NCI-H1436 (cell line): ENCODE measurements at regions not wholly inside any gene's neighbourhood (a gene's known extent, or its start where the extent isn't known, plus 50 kb on each side); places are given as distances from the start of the nearest gene placed in this dataset.
A peak's percentile ranks its signal among the peaks of the same experiment; 100 is the strongest.
"Not testable (repeated sequence)": the region's sequence is repeated elsewhere in the genome, so short reads cannot be mapped to it uniquely, and the experiment has no call there.

Experiments used
- DNase-seq: peaks from one replicate; lab custom pipeline; 2025; lab: John Stamatoyannopoulos, UW

DNA sequence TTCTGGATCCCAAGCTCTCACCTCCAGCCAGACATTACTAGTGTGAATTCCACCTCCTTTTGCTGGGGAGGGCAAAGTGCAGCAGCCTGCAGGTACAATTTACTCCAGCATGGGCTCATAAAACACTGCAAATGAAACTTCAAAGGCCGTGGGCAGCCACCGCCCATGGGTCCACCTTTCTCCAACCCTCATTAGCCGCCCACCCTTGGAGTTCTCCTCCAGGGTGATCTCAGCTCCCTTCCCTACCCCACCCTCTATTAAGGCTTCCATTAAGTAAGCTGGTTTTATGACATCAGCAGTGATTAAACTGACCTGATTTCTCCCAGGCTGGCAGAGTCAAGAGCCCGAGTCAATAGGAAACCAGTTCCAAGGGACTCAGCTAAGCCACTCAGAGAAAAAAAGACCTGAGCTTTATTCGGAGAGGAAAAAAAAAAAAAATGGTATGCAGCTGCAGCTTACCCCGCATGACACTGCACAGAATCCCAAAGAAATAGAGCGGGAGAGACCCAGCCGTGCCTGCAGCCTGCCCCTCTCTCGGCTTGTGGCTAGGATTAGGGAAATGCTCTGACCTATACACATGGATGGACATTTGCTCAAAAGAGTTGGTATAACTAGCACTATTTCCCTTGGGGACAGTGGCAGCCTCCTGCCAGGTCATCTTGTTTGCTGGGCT is 319.6 kb downstream of the PTTG2 start:
- peak; percentile 7 for DNase-seq

- no peak for DNase-seq
These were observed 320.1 kb downstream of the PTTG2 start for GRCh38 chr4:38280323-38280706.

GRCh38 chr4:38281371-38282071 is 321.3 kb downstream of the PTTG2 start:
- no peak for DNase-seq

DNA sequence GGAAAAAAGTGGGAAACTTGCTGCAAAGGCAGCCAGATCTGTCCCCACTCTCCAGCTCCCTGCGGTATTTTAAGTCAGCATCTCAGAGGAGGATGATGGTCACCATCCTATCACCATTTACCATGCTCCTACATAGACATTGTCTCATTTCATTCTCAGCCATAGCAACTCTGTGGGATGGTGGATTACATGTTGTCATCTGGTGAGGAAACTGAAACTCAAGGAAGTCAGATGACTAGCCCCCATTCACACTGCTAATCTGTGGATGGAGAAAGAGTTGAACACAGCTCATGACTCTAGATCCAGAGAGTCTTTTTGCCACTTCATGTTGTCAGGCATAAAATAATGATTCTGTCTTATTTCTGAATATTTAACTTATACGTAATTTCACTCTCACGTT is 323.5 kb downstream of the PTTG2 start:
- DNase-seq: no peak

- no peak for DNase-seq
These were observed 324.3 kb downstream of the PTTG2 start for GRCh38 chr4:38284294-38285030.

DNA sequence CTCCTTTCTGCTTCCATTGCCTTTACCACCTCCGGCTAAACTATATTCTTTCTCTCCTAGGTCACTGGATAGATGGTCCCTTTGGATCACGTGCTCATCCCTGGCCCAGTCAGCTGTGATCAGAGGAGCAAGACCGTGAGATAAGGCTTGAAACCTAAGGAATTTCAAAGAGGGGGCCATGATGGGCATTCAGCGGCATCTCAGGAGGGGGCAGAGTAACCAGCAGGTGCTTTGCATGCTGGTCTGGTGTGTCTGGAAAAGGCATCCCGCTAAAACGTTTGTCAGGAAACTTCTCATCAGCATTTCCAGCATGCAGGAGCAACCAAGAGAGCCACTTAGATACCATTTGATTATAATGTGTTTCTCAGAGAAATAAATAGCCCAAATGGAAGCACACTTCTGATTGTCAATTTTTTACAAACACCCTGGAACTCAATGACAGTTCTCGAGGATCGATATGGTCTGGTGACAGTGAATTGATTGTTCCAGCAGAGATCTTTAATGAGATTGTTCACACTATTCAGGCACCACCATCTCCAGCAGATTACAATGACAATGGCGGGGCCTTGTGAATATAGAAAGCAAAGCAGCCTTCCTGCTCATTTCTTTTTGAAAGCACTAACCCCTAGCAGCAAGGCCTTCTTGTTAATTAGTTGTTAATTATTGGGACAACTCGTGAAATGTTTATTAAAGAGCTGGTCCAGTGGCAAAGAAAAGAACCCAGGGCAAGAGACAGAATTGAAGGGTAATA is 327.1 kb downstream of the PTTG2 start:
- DNase-seq: no peak

DNA sequence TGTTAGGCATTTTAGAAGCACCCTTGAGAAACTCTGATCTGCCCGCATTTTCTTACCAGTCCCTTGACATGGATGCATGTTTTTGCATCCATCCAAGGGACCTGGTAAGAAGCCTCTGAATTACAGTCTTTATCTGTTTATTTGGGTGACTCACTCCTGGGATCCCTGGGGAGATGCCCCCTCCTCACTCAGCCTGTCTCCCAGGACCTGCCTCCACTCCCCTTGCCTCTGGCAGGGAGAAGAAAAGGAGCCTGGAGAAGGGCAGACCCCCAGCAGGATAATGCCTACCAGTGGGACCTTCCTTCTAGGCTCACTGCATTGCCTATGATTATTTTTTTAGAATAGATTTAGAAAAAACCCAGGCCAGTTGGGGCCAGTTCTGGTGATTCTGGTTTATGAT is 329.4 kb downstream of the PTTG2 start:
- DNase-seq: no peak

DNA sequence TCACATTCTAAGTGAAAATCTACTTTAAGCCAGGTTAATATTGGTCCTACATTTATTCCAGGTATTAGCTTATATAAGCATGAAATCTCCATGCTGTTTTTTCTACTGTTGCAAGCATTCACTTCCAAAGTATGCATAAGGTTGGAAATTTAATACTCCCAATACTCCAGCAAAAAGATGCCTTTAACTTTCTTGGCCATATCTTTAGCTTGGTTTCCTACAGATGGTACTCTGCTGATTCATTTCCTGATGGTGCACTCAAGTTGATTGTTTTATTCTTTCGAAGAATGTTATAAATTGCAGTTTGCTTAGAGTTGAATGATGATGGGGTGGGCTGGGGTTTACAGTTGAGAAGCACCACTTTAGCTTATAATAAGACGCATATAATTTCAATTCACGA is 330.2 kb downstream of the PTTG2 start:
- no peak for DNase-seq

DNA sequence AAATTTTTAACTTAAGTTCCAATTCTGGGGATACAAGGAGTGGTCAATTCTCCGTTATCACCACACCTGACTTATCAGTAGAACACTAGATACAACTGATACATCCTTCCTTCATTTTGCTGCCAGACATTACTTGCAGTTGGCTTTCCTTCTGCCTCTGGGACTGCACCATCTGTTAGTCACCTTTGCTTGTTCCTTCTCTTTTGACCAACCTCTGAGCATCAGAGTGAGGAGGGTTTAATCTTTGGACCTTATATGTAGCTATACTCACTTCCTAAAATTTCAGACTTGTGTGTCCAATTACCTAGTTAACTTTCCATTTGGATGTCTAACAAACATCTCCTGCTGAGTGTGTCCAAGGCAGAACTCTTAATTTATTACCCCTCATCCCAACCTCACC is 330.7 kb downstream of the PTTG2 start:
- DNase-seq: no peak

DNA sequence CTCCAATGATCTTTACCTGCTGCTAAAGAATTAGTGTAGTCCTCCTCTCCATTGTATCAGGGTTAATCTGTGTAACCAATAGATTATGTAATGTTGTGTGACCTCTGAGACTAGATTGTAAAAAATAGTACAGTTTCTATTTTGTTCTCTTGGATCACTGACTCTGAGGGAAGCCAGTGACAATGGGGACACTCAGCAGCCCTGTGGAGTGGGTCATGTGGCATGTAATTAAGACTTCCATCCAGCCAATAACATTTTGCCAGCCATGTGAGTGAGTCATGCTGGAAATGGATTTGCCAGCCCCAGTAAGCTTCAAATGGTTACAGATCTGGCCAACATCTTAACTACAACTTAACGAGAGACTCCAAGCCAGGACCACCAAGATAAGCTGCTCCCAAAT is 332.3 kb downstream of the PTTG2 start:
- DNase-seq: no peak

DNA sequence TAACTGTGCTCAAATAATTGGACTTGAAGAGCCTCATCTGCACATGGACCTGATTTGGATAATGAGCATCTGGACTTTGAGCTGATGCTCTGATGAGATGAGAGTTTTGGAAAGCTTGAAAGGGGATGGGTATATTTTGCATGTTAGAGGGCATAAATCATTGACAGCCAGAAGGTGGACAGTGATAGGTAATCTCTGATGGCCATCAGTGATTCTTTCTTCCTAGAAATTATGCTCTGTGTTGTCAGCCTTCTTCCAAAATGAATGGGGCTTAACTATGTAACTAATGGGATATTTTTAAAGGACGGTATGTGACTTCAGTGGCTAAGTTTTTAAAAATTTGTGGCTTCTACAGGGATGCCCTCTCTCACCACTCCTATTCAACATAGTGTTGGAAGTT is 334.0 kb downstream of the PTTG2 start:
- no peak for DNase-seq

DNA sequence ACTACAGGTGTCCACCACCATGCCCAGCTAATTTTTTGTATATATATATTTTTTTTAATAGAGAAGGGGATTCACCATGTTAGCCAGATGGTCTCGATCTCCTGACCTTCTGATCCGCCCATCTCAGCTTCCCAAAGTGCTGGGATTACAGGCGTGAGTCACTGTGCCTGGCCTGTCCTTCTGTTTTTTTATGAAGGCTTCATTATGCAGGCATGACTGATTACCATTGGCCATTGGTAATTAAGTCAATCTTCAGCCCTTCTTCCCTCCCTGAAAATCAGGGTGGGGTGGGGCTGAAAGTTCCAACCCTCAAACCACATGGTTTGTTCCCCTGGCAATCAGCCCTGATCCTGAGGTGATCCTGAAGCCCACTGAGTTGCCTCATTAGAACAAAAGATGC is 336.9 kb downstream of the PTTG2 start:
- no peak for DNase-seq

DNA sequence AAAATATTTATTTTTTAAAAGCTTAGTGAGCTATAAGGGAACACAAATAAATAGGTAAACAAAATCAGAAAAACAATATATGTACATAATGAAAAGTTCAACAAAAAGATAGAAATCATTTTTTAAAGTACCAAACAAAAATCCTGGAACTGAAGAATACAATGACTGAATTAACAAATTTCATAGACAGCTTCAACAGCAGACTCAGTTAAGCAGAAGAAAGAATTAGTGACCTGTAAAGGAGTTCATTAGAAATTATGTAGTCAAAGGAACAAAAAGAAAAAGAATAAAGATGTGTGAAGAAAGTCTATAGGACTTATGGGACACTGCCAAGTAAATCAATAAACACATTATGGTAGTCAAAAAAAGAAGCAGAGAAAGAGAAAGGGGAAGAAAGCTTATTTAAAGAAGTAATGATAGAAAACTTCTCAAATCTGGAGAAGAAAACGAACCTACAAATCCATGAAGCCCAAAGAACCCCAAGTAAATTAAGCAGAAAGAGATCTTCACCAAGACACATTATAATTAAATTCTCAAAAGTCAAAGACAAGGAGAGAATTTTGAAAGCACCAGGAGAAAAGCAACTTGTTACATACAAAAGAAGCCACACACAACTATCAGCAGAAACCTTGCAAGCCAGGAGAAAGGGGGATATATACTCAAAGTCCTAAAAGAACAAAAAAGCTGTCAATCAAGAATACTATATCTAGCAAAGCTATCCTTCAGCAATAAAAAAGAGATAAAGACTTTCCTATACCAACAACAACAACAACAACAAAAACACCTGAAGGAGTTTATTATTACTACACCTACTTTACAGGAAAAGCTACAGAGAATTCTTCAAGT is 338.9 kb downstream of the PTTG2 start:
- no peak for DNase-seq

DNA sequence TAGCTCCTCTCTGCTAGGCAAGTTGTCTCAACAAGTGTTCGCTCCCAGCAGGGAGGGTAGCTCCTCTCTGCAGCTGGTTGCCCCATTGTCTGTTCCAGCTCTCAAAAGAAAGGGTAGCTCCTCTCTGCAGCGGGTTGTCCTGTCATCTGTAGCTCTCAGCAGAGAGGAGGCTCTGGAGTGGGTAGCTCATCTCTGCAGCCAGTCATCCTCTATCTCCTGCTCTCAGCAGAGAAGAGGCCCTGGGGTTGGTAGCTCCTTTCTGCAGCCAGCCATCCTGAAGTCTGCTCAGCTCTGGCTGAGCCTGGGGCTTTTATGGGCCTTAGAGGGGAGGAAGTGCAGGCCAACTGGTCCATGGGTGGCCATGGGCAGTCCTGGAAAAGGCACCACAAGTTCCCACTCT is 342.7 kb downstream of the PTTG2 start:
- no peak for DNase-seq

DNA sequence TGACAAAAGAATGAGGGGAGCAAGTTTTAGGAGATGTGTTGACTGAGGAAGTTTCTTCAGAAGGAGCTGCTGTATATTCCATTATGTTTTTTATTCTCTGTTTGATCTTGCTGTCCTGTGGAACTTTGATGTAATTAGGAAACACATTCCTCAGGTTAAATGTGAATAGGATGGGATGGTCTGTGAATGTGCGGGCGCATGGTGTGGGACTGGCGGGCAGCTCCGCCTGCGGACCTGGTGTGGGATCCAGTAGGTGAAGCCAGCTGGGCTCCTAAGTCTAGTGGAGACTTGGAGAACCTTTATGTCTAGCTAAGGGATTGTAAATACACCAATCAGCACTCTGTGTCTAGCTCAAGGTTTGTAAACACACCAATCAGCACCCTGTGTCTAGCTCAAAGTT is 344.3 kb downstream of the PTTG2 start:
- DNase-seq: not testable (repeated sequence)

DNA sequence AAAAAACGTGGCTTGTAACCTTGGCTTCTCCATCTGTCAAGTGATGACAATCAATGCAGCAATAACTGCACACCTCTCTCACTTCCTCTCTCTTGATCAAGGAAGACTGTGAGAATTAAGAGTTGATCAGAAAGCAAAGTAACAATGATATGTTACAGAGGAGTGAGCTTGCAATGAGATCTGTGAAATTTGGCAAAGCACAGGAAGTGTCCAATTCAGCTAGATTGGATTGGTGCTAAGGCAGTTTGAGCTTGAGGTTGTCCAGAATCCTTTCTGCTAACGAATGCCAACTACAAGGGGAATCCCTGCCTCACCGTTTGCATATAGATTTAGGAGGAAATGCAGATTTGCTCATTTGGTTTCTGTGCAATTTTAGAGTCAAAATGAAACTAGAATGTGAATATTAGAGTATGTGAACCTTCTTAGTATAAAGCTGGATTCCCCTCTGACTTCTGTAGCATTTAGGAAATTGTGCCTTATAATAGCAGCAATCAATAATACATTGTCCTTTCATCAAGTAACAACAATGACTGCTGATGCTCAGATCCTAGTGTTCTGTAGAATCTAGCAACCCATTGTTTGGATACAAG is 346.4 kb downstream of the PTTG2 start:
- DNase-seq: no peak

- no peak for DNase-seq
These were observed 348.6 kb downstream of the PTTG2 start for GRCh38 chr4:38308728-38309311.

DNA sequence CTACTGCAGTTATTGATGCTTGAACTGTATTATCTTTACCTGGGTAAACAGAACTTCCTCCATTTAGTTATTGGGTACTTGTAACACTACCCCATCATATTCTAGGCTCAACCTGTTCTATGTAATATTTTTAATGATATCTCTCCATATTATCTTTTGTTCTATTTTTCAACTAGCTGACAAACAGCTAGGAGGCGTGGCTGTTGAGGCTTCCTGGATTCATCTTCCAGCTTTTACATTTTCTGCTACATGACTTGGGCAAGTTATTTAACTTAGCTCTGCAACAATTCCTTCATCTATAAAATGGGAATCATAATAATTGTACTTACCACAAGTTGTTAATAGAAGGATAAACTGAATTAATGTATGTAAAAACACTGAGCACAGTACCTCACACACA is 349.3 kb downstream of the PTTG2 start:
- no peak for DNase-seq

GRCh38 chr4:38310446-38311043 is 350.3 kb downstream of the PTTG2 start:
- no peak for DNase-seq

DNA sequence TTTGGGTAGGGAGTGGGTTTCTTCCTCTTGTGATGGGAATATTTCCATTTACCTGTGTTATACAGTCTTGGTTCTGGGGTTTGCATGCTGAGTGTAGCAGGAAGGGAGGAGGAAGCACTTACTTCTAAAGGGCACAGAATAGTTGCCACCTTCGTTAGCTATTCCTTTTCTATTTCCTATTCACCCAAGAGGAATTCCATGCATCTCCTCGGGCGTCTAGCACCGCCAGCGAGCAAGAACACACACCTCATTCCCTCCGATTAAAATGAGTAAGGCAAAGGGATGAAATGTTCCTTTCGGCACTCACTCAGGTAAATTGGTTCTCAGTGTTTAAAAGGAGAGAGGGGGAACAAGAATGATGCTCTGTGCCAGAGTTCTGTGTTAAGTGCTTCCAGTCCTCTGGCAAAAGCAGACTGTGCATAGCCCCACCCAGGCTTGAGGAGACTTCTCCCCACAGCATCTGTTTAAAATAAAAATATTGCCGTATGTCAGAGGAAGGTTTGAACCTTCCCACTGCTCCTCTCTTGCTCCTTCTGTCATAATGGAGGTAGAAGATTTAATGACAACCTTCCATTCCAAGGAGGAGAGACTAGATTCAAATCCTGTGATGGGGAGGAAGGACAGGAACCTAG is 351.4 kb downstream of the PTTG2 start:
- no peak for DNase-seq
